Myocyte (in vitro differentiated cells): ENCODE measurements at regions not wholly inside any gene's neighbourhood (a gene's known extent, or its start where the extent isn't known, plus 50 kb on each side); places are given as distances from the start of the nearest gene placed in this dataset.
"Not testable (repeated sequence)": the region's sequence is repeated elsewhere in the genome, so short reads cannot be mapped to it uniquely, and the experiment has no call there.

ENCODE experiments used
- DNase-seq: peaks from one replicate; pipeline ENCODE4 v3.0.0-alpha.2; 2012; ENCODE audit warnings: low read depth

DNA sequence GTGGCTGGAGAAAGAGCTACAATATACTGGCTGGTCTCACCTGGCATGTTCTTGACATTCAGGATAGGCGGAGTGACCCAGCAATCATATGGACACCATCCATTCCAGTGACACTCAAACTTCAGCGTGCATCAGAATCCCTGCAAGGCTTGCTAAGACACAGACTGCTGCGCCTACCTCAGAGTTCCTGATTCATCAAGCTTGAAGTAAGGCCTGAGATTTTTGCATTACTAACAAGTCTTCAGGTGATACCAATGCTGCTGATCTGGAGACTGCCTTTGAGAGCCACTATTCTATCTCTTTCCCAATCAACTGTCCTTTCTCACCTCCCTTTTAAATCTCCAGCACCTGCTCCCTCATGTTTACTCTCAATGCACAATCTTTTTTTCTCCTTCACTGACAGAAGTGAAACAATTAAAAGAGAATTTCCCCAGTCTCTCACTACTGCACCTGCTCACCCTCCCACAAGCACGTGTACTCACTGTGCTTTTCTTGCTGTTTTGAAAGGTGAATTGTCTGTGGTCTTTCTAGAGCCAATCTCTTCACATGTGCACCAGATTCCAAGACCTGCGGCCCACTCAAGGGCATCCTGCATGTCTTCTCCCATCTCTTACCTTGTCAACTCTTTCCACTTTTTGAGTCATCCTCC lies 519.2 kb downstream of the TTLL7 start:
- DNase-seq = not testable (repeated sequence)

DNA sequence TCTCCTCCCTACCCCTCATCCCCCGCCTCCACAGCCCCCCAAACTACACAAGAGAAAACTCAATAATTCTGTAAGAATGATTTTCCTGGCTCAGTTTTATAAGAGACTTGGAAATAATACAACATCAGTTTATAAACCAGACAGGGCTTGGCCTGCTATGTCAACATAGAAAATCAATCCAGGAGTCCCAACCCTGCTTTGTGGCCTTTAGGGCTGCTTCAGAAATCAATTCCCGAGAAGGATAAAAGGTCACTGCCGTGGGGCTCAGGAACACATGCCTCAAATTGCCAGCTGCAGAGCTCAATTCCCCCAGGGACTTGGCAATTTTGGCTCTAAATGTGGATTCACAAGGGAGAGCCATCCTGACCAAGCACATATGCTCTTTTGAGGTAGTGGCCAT lies 520.8 kb downstream of the TTLL7 start:
- not testable (repeated sequence) for DNase-seq

- not testable (repeated sequence) for DNase-seq
Measured at GRCh38 chr1:83476518-83476917, 522.4 kb downstream of the TTLL7 start.

- not testable (repeated sequence) for DNase-seq
Measured at GRCh38 chr1:83474946-83475345, 524.0 kb downstream of the TTLL7 start.

- DNase-seq = not testable (repeated sequence)
Measured at GRCh38 chr1:83473986-83474385, 524.9 kb downstream of the TTLL7 start.

- DNase-seq = not testable (repeated sequence)
Measured at GRCh38 chr1:83472066-83472465, 526.9 kb downstream of the TTLL7 start.

GRCh38 chr1:83471272-83471671 lies 527.7 kb downstream of the TTLL7 start:
- DNase-seq = not testable (repeated sequence)

GRCh38 chr1:83468336-83468735 lies 530.6 kb downstream of the TTLL7 start:
- DNase-seq = not testable (repeated sequence)

- DNase-seq = not testable (repeated sequence)
Measured at GRCh38 chr1:83457735-83458248, 541.1 kb downstream of the TTLL7 start.

DNA sequence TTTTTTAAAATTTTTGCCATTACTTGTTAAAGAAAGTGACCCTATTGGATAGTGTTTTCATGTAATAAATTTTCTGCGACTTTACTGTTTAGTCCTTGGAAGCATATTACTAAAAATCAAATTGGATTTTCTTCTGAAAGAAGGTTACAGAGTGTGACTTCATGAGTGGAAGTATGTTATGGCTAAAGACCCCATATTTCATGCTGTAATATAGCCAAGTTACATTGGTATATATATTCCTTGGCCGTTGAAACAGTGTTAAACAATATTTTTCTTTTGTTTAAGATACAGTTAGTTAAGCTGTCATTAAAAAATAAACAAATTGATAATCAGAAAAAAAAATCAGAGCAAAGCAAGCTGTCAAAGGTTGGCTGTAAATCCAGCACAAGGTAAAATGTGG lies 541.7 kb downstream of the TTLL7 start:
- DNase-seq = not testable (repeated sequence)

- DNase-seq = not testable (repeated sequence)
Measured at GRCh38 chr1:83455753-83456152, 543.2 kb downstream of the TTLL7 start.

GRCh38 chr1:83445873-83446272 lies 553.1 kb downstream of the TTLL7 start:
- not testable (repeated sequence) for DNase-seq

DNA sequence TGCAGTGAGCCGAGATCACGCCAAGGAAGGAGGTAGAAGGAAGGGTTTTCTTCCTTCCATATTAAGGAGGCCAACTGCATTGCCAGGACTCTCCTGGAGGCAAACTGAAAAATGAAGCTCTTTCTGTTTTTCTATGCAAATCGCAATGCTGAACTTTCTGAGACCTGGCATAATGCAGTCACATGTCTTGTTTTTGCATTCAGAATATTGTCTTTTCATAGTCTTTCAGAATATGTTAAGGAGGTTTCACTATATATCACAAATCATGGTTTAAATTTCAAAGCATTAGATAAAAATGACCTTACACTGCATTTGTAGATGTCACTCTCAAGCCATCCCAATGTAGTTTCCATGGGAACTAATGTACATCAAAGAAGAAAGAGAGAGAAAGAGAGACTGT lies 556.5 kb downstream of the TTLL7 start:
- not testable (repeated sequence) for DNase-seq

GRCh38 chr1:83440586-83440985 lies 558.3 kb downstream of the TTLL7 start:
- not testable (repeated sequence) for DNase-seq

DNA sequence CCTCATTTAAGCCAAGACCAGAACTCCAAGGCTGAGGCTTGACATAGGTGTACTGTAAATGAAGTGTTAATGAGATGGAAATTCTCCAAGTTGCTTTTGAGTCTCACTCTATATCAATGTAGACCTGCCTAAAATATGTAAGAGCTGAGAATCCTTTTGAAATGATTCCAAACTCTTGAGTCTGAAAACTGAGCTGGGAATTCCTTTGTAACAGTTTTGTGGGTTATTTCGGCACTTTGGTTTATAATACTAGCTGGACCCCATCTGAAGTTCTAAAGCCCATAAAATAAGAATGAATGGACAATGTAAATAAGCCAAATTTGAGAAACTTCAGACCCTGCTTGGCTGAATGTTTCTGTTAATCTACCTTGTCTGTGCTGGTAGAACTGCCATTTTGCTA lies 558.9 kb downstream of the TTLL7 start:
- DNase-seq = not testable (repeated sequence)

DNA sequence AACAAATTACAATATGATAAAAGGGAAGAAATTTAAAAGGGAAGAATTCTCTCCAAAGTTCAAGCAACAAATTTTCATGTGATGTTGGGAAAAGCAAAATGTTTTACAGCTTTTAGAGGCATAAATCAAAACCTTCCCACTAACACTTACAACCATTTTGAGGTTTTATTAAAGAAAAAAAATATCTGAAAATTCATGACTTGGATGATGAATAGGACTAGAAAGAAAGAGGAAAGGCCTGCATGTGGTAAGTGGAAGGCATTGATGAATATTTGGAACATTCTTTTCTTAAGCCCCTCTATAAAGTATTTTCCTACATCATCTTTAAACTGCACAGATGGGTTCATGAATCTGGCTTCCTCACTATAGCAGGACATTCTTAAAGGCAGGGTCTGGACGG lies 560.6 kb downstream of the TTLL7 start:
- not testable (repeated sequence) for DNase-seq

GRCh38 chr1:83435336-83435735 lies 563.6 kb downstream of the TTLL7 start:
- DNase-seq = not testable (repeated sequence)

DNA sequence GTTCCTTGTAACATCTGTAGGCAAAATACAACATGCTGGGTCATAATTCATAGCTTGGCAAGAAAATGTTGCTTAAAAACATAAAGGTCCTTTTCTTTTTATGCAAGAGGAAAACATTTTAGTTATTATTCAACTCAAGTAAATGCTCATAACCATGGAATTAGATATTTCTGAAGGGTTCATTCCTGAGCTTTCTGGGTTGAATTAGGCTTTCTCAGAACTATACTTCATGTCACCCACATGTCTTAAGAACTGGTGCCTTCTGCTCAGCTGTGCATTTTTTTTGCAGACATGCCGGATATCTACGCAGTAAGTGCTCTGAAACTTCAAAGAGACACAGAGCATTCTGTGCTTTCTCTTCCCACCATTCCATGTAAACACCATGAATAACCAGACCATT lies 571.4 kb downstream of the TTLL7 start:
- DNase-seq = not testable (repeated sequence)

DNA sequence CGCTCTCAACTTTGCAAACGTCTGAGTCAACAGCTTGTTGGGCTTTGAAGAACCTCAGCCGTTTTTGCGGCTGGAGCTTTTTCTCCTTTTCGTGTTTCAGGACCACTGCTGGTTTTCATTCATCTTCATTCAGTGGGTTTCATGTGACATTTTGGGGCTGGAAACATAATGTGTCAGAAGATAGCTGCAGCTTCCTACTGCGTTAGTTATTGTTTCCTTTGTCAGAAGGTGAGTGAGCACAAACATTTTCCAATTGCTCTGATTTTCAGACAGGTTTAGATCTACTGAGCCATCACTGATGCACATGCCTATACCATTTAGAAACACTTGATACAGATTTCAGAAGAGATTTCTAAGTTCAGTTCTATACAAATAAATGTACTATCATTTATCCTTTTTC lies 575.5 kb downstream of the TTLL7 start:
- not testable (repeated sequence) for DNase-seq

DNA sequence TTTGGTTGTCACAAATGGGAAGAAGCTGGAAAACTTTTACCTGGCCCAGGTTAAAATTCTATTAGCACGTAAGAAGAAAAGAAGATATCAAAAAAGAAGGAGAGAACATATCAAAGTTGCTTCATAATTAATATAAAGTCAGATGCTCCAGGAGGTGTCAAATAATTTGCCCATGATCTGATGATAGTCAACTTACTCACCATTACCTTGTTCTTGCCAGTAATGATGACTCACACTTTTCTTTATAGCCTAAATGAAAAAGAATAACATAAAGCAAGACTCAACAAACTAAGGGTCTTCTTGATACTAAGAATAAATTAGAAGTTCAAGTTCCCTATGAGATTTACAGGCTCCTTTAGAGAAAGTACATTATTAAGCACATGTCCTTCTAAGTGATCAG lies 580.4 kb downstream of the TTLL7 start:
- DNase-seq = no peak

GRCh38 chr1:83413839-83414107 lies 585.2 kb downstream of the TTLL7 start:
- DNase-seq = not testable (repeated sequence)

GRCh38 chr1:83410746-83411413 lies 588.1 kb downstream of the TTLL7 start:
- not testable (repeated sequence) for DNase-seq
